AG09319 (cell line): ENCODE measurements at regions not wholly inside any gene's neighbourhood (a gene's known extent, or its start where the extent isn't known, plus 50 kb on each side); places are given as distances from the start of the nearest gene placed in this dataset.

ENCODE experiments used
- DNase-seq: peaks from one replicate; pipeline ENCODE4 v3.0.0-alpha.2; 2010; ENCODE audit warnings: low read depth; ENCODE audit errors: extremely low read depth
- TF ChIP-seq, protein P1 (sequence below): IDR thresholded peaks from 2 replicates; pipeline ENCODE4 v1.5.1; 2011; ENCODE audit warnings: low read depth, mild to moderate bottlenecking, inconsistent platforms, low read length, moderate library complexity

DNA sequence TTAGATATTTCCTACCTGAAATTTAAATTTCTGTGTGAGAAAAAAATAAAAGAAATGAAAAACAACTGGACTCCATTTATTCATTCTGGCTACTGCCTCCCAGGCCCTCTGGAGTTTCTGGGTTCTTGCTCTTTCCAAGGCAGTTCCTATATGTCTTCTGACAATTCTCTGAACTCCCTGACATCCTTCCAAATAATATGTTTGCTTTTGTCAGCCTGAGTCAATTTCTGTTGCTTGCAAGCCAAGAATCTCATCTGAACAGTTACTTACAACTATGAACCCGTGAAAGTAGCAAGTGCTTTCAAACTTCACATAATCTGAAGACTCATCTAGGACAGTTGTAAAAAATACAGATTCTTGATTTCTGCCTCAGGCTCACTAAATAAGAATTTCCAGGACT lies 216.7 kb upstream of the NPVF start:
- TF ChIP-seq, protein P1, sequence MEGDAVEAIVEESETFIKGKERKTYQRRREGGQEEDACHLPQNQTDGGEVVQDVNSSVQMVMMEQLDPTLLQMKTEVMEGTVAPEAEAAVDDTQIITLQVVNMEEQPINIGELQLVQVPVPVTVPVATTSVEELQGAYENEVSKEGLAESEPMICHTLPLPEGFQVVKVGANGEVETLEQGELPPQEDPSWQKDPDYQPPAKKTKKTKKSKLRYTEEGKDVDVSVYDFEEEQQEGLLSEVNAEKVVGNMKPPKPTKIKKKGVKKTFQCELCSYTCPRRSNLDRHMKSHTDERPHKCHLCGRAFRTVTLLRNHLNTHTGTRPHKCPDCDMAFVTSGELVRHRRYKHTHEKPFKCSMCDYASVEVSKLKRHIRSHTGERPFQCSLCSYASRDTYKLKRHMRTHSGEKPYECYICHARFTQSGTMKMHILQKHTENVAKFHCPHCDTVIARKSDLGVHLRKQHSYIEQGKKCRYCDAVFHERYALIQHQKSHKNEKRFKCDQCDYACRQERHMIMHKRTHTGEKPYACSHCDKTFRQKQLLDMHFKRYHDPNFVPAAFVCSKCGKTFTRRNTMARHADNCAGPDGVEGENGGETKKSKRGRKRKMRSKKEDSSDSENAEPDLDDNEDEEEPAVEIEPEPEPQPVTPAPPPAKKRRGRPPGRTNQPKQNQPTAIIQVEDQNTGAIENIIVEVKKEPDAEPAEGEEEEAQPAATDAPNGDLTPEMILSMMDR, result no peak
- no peak for DNase-seq

DNA sequence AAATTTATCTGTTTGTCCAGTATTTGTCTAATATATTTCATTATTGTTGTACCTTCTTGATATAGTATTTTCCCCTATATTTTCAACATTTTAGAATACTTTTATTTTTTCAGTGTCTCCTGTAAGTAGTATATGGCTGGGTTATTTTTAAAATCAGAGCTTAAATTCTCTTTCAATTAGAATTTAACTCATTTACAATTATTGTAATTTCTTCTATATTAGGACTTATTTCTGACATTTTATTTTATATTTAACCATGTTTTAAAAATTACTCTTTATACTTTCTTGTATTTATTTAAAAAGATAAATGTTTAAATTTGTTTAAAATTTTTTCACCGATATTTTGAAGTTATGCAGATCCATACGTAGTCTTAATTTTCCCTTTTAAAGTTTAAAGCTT lies 220.0 kb upstream of the NPVF start:
- TF ChIP-seq, protein P1, result no peak
- no peak for DNase-seq

DNA sequence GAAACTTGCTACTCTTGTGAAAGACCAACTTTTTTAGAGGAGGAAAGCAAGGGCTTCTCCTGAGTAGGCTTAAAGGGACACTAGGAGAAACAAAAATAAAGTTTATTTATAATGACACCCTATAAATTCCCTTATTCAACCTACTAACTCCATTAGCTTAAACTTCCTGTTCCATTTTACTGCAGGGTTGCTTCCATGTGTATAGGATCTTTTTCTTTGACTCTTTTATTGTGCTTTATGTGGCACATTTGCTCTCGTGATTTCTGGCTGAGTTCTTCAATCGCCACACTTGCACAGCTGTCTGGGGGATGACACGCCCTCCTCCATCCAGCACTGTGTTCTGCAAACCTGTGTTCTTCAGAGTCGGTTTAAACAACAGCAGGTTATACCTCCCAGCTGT lies 225.7 kb upstream of the NPVF start:
- DNase-seq, result no peak
- TF ChIP-seq, protein P1, result no peak

DNA sequence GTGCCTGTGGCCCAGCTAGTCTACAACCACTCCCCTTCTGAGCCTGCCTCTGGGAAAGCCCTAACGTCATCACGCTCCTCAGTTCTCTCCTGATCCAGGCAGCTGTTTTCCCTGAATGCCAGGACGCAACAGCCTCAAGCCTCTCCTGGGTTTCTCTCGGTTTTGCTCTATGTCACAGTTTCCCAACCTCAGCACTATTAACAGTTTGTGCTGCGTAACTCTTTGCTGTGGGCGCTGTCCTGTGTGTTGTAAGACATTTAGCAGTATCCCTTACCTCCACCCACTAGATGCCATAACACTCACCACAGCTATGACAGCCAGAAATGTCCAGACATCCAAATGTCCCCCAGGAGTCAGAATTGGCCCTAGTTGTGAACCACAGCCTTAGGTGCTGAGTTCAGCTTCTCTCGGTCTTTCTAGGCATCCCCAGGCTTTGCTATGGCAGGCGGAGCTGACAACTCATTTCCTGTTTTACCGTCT lies 226.3 kb upstream of the NPVF start:
- TF ChIP-seq, protein P1, result no peak
- no peak for DNase-seq

DNA sequence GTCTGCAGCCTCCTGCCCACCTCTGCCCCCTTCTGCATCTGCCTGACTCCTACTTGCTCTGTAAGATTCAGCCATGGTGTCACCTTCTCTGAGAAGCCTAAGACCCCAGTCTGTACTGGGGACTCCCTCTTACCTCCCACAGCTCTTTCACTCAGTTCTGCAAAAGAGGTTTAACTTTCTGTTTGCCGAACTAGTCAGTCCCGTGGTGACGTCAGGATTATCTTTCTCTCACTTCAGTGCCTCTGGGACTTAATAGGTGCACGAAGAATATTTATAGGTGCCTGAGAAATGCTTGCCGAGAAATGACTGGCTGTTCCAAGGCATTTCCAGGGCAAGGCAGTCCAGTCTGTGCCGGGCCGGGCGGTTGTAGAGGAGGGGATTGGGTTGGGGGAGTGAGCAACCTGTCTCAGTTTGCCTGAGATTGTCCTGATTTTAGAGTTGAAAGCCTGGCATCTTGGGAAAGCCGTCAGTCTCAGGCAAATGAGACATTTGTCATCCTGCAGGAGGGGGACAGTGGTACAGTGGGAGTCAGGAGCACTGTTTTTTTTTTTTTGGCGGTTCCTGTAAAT lies 227.5 kb upstream of the NPVF start:
- TF ChIP-seq, protein P1, result no peak
- DNase-seq, result no peak

DNA sequence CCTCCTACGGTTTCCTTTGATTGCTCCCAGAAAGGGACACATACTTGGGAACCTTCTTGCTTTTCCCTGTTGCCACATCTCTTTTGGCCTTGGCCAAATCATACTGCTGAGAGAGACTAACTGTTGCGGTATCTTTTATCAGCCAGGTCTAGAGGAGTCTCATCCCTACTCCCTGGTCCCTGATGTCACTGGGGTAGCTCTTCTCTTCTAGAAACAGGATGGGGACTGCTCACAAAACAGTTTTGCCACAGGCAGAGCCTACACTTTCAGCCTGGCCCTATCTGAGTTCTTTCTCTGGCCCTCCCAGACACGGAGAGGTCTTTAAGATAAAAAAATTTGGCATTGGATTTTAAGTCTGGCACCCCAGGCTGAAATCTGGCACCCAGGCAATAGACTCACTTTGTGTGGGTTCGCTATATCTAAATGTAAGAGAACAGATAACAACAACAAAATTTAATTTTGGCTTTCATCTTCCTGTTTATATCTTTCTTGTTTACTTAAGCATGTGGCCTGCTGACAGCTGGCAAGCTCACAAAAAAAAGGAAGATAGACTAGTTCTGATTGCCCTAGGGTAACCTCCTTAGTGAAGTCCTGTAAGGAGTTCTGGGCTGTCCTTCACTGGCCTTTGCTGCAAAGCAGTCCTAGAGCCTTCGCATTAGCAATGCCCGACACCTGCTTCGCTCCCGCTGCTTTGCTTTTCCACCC lies 228.3 kb upstream of the NPVF start:
- DNase-seq, result no peak
- TF ChIP-seq, protein P1, result no peak

DNA sequence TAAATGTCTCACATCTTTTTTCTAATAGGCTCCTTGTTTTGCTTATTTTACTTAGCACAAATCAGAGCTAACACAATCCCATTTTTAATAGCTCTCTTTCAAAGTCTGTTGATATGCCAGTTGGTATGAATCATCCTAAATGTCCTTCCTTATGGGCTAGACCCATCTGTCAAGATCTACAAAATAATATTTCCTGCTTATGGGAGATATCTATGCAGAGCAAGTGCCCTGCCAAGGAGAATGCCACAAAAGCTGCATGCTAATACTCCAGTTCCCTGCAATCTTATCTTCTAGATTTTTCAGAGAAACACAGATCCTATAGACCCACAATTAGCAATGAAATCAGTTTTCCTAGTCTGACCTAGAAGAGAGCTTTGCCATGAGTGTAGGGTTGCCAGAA lies 230.8 kb upstream of the NPVF start:
- DNase-seq, result no peak
- TF ChIP-seq, protein P1, result no peak
